ENCODE measurements at regions not wholly inside any gene's neighbourhood (a gene's known extent, or its start where the extent isn't known, plus 50 kb on each side); places are given as distances from the start of the nearest gene placed in this dataset.
A peak's percentile ranks its signal among the peaks of the same experiment; 100 is the strongest.

- Histone ChIP-seq H3K36me3 (no peaks in the 10 kb centered on the region), H3K9me3 (no peaks in the 10 kb centered on the region), H3K27ac (no peak overlapping the region), H3K27me3 (replicated peaks in 1 of 7) (peaks cover 0 to 91% (median 16%) of the 10 kb centered on the region in 7 donors), H3K4me3 (no peak overlapping the region), H3K4me1 (no peaks in the 10 kb centered on the region)
- intact Hi-C loops (cut with DNase I; ENCODE audit: low total_unique reads) = no loop called here
- 61 to 74% (median 66%) methylated on average over 13 of the region's 13 CpGs for WGBS, 5 donors
- DNase-seq = no peak
- no peak for TF ChIP-seq POLR2A (IDR thresholded peaks at IDR 0.05)
- TF ChIP-seq CTCF (IDR thresholded peaks at IDR 0.05 in 8 of 11, conservative IDR thresholded peaks at IDR 0.05 in 3 of 11) = no peak
- no peak for TF ChIP-seq POLR2AphosphoS5 (IDR thresholded peaks at IDR 0.05)
Measured at GRCh38 chr17:79314617-79315357, 240.2 kb downstream of the ENGASE start.

GRCh38 chr17:79311373-79311772 lies 236.7 kb downstream of the ENGASE start:
- no peak for TF ChIP-seq POLR2A (IDR thresholded peaks at IDR 0.05)
- H3K4me1 ChIP-seq = peaks cover 0 to 10% (median 4%) of the 10 kb centered on the region in 6 donors
- H3K27ac ChIP-seq = no peak overlapping the region
- H3K36me3 ChIP-seq = no peaks in the 10 kb centered on the region
- intact Hi-C loops (cut with DNase I; ENCODE audit: low total_unique reads) = no loop called here
- DNase-seq = no peak
- H3K27me3 ChIP-seq (replicated peaks in 1 of 7) = peaks cover 0 to 94% (median 16%) of the 10 kb centered on the region in 7 donors
- H3K4me3 ChIP-seq = no peak overlapping the region
- 83 to 93% (median 85%) methylated on average over 4 of the region's 4 CpGs for WGBS, 5 donors
- no peaks in the 10 kb centered on the region for H3K9me3 ChIP-seq

GRCh38 chr17:79306424-79307318 lies 232.0 kb downstream of the ENGASE start:
- H3K27ac ChIP-seq = peak overlapping the region in 5 of 8 donors; percentile 40 to 54 (median 44)
- DNase-seq = no peak
- peaks cover 0 to 36% (median 16%) of the 10 kb centered on the region in 6 donors for H3K4me1 ChIP-seq
- no peaks in the 10 kb centered on the region for H3K9me3 ChIP-seq
- WGBS, 5 donors = 57 to 75% (median 69%) methylated on average over 26 of the region's 26 CpGs
- H3K27me3 ChIP-seq (replicated peaks in 1 of 7) = peaks cover 0 to 69% (median 6%) of the 10 kb centered on the region in 7 donors
- H3K36me3 ChIP-seq = no peaks in the 10 kb centered on the region
- no peak for TF ChIP-seq CTCF (IDR thresholded peaks at IDR 0.05 in 8 of 11, conservative IDR thresholded peaks at IDR 0.05 in 3 of 11)
- no peak for TF ChIP-seq POLR2A (IDR thresholded peaks at IDR 0.05)
- no peak for TF ChIP-seq POLR2AphosphoS5 (IDR thresholded peaks at IDR 0.05)
- no peak overlapping the region for H3K4me3 ChIP-seq
- intact Hi-C loops (cut with DNase I; ENCODE audit: low total_unique reads) = no loop called here

- 39 to 66% (median 54%) methylated on average over 23 to 29 of the region's 29 CpGs for WGBS, 5 donors
- H3K4me1 ChIP-seq = peaks cover 0 to 36% (median 16%) of the 10 kb centered on the region in 6 donors
- TF ChIP-seq POLR2AphosphoS5 (IDR thresholded peaks at IDR 0.05) = peak; percentile 63 to 86 (median 77)
- TF ChIP-seq CTCF (IDR thresholded peaks at IDR 0.05 in 8 of 11, conservative IDR thresholded peaks at IDR 0.05 in 3 of 11) = peak in 1 of 11 experiments; percentile 5
- no peak for TF ChIP-seq POLR2A (IDR thresholded peaks at IDR 0.05)
- H3K27ac ChIP-seq = peak overlapping the region in 5 of 8 donors; percentile 40 to 54 (median 44)
- DNase-seq = peak; percentile 83
- no peak overlapping the region for H3K4me3 ChIP-seq
- no peaks in the 10 kb centered on the region for H3K36me3 ChIP-seq
- H3K9me3 ChIP-seq = no peaks in the 10 kb centered on the region
- peaks cover 0 to 67% (median 4%) of the 10 kb centered on the region in 7 donors for H3K27me3 ChIP-seq (replicated peaks in 1 of 7)
- intact Hi-C loops (cut with DNase I; ENCODE audit: low total_unique reads) = no loop called here
Measured at GRCh38 chr17:79305768-79306423, 231.3 kb downstream of the ENGASE start.
